Vagina (tissue), 2 donors: ENCODE measurements at regions not wholly inside any gene's neighbourhood (a gene's known extent, or its start where the extent isn't known, plus 50 kb on each side); places are given as distances from the start of the nearest gene placed in this dataset.

Experiments
- DNase-seq, 2 donors: peaks; one replicate each; pipeline ENCODE4 v3.0.0-alpha.2; 2017; ENCODE audit errors: extremely low spot score in 2 of 2
- H3K27ac ChIP-seq: fragments of 200-600 bp; sonication (generic); one replicate; pipeline ENCODE4 v1.5.1; 2019
- H3K27me3 ChIP-seq: fragments of 200-600 bp; sonication (generic); one replicate; pipeline ENCODE4 v1.5.1; 2019
- H3K36me3 ChIP-seq, 2 donors: fragments of 200-600 bp; sonication (generic); one replicate each; pipeline ENCODE4 v1.5.1; 2017 to 2019
- H3K4me1 ChIP-seq: fragments of 200-600 bp; sonication (generic); one replicate; pipeline ENCODE4 v1.5.1; 2019
- H3K4me3 ChIP-seq, 2 donors: fragments of 200-600 bp; sonication (generic); 1 replicate in 1 of 2; 2 replicates in 1 of 2; pipeline ENCODE4 v1.5.1; 2016 to 2019
- H3K9me3 ChIP-seq: fragments of 200-600 bp; sonication (generic); one replicate; pipeline ENCODE4 v1.5.1; 2019
- POLR2A ChIP-seq, 2 donors: fragments of 450-650 bp; IDR thresholded peaks; one replicate each; pipeline ENCODE4 v1.6.1; 2017; ENCODE audit warnings: antibody characterized with exemption in 2 of 2, mild to moderate bottlenecking in 2 of 2, moderate library complexity in 2 of 2
- POLR2AphosphoS5 ChIP-seq, 2 donors: sonication (generic); formaldehyde crosslinking; IDR thresholded peaks; one replicate each; pipeline ENCODE4 v1.9.0; 2017; ENCODE audit warnings: antibody characterized with exemption in 2 of 2, mild to moderate bottlenecking in 2 of 2, low read depth in 1 of 2; ENCODE audit not compliant: insufficient read depth in 1 of 2
- intact Hi-C: fragments of 100-400 bp; cut with DNase I; formaldehyde crosslinking; loops from one replicate; pipeline ENCODE4 v1.15.1; 2023
- TF ChIP-seq, protein P1 (sequence below), 3 experiments: fragments of 450-650 bp in 2 of 3; fragments of 200-600 bp in 1 of 3; sonication (generic) in 1 of 3; IDR thresholded peaks; one replicate each; pipeline ENCODE4 v1.5.1; 2017 to 2019; ENCODE audit warnings: antibody characterized with exemption in 3 of 3, mild to moderate bottlenecking in 2 of 3, moderate library complexity in 2 of 3

DNA sequence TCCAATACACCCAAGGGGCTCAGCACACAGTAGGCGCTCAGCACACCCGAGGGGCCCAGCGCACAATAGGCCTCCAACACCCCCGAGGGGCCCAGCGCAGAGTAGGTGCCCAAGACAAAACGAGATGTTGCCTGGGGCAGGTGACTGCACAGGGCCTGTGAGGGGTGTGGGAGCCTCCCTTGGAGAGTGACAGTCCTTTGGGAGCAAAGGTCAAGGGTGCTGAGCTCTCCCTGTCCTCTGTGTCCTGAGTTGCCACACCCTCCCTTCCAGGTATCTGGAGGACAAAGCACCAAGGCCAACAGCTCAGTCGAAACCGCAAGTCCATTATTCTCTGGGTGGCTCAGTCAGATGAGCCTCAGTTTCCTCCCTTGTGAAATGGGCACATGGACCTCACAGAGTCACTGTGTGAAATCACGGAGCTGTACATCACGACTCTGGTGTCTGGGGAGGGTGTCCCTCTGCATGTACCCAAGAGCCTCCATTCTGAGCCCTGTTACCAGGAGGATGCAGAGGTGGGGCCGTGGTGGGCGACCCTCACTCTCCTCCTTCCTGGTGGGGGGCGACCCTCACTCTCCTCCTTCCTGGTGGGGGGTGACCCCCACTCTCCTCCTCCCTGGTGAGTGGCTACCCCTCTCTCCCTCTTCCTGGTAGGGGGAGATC lies 81.3 kb downstream of the FOXL3 start:
- Histone ChIP-seq H3K4me3 (no peak overlapping the region), H3K27me3 (no peaks in the 10 kb centered on the region), H3K27ac (no peak overlapping the region), H3K9me3 (no peaks in the 10 kb centered on the region), H3K4me1 (peaks cover 14% of the 10 kb centered on the region), H3K36me3 (no peaks in the 10 kb centered on the region)
- intact Hi-C loops: no loop called here
- DNase-seq: no peak
- TF ChIP-seq POLR2A (IDR thresholded peaks at IDR 0.05): no peak
- TF ChIP-seq, protein P1, sequence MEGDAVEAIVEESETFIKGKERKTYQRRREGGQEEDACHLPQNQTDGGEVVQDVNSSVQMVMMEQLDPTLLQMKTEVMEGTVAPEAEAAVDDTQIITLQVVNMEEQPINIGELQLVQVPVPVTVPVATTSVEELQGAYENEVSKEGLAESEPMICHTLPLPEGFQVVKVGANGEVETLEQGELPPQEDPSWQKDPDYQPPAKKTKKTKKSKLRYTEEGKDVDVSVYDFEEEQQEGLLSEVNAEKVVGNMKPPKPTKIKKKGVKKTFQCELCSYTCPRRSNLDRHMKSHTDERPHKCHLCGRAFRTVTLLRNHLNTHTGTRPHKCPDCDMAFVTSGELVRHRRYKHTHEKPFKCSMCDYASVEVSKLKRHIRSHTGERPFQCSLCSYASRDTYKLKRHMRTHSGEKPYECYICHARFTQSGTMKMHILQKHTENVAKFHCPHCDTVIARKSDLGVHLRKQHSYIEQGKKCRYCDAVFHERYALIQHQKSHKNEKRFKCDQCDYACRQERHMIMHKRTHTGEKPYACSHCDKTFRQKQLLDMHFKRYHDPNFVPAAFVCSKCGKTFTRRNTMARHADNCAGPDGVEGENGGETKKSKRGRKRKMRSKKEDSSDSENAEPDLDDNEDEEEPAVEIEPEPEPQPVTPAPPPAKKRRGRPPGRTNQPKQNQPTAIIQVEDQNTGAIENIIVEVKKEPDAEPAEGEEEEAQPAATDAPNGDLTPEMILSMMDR (IDR thresholded peaks at IDR 0.05): no peak

DNA sequence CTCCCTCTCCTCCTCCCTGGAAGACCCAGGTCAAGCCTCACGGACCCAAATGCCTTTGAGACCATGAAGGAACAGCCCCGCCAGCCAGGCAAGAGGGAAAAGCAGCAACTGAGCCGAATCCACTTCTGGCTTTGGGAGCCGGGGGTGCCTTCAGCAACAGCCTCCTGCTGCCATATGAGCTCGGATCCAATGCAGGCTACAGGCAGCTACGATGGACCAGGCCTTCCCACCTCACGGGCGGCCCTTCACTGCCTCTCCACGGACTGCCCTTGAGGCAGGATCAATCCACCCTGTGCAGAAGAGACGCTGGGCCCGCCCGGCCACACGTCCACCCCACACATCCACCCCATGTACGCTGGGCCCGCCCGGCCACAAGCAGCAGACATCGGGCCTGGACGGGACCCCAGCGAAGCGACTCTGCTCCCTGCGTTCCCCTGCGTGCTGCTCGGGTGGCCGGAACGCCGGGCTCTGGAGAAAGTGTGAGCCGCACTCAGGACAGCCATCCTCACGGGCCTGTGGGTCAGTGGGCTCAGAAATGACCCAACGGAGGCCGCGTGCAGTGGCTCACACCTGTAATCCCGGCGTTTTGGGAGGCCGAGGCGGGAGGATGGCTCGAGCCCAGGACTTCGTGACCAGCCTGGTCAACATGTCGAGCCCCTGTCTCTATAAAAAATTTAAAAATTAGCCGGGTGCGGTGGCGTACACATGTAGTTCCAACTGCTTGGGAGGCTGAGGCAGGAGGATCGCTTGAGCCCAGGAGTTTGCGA lies 82.0 kb downstream of the FOXL3 start:
- no peaks in the 10 kb centered on the region for H3K27me3 ChIP-seq
- TF ChIP-seq POLR2A (IDR thresholded peaks at IDR 0.05): no peak
- TF ChIP-seq POLR2AphosphoS5 (IDR thresholded peaks at IDR 0.05; ENCODE audit: insufficient read depth in 1 of 2, low read depth in 1 of 2): no peak
- TF ChIP-seq, protein P1 (IDR thresholded peaks at IDR 0.05): no peak
- intact Hi-C loops: no loop called here
- no peak overlapping the region for H3K4me3 ChIP-seq
- no peak for DNase-seq
- no peaks in the 10 kb centered on the region for H3K9me3 ChIP-seq
- H3K36me3 ChIP-seq: no peaks in the 10 kb centered on the region
- no peak overlapping the region for H3K27ac ChIP-seq
- peaks cover 17% of the 10 kb centered on the region for H3K4me1 ChIP-seq

DNA sequence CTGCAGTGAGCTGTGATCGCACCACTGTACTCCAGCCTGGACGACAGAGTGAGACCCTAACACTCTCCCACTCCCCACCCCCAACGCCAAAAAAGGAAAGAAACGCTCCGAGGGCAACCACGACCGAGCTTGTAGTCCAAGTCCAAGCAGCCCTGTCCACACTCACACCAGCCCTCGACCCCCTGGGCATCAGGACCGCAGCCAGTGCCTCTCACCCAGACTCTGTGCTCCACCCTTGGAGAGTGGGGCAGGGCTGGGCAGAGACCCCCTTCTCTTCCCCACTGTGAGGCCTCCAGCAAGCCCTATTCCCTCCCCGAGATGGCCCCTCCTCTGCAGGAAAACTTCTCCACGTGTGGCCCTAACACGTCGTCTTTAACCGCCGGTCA lies 82.6 kb downstream of the FOXL3 start:
- no peaks in the 10 kb centered on the region for H3K27me3 ChIP-seq
- peaks cover 17% of the 10 kb centered on the region for H3K4me1 ChIP-seq
- intact Hi-C loops: no loop called here
- DNase-seq: no peak
- H3K4me3 ChIP-seq: no peak overlapping the region
- no peaks in the 10 kb centered on the region for H3K36me3 ChIP-seq
- H3K9me3 ChIP-seq: no peaks in the 10 kb centered on the region
- no peak overlapping the region for H3K27ac ChIP-seq
- TF ChIP-seq, protein P1 (IDR thresholded peaks at IDR 0.05): no peak
- no peak for TF ChIP-seq POLR2A (IDR thresholded peaks at IDR 0.05)

DNA sequence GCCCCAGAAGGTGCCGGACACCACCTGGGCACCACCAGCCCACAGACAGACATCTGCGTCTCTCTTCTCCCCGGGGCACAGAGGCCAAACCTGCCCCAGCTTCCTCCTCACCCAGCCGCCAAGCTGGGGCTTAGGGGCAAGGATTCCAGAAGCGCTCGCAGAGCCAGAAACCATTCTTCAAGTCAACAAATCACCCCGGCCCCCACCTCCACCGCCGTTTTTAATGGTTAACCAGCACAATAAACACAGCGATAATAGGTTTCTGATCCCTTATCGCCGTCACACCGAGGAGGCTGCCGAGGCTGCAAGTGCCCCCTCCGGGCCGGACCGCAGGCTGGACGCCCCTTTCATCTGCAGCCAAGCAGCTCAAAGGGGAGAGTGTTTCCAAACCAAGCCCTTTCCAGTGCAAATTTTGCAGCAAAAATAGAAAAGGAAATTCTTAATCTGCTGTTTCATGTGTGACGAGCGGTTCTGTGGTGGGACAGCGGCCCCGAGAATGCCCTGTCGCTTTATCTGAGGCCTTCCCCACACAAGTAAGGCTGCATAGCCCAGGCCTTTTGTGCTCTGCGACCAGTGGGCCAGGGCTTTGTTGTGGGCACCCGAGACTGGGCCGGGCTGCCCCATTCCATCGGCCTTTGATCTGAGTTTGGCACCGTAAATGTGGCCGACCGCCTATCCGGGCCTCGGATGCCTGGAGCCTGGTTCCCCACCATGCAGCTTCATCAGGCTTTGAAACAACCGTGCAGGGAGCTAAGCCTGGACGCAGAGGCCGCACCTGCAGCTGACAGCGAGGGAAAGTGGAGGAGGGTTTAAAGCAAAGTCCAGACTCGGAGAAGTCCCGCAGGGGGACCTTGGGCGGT lies 83.2 kb downstream of the FOXL3 start:
- Histone ChIP-seq H3K4me3 (no peak overlapping the region), H3K36me3 (no peaks in the 10 kb centered on the region), H3K27ac (no peak overlapping the region), H3K4me1 (peaks cover 17% of the 10 kb centered on the region), H3K27me3 (no peaks in the 10 kb centered on the region), H3K9me3 (no peaks in the 10 kb centered on the region)
- no peak for DNase-seq
- intact Hi-C loops: no loop called here
- TF ChIP-seq POLR2AphosphoS5 (IDR thresholded peaks at IDR 0.05; ENCODE audit: insufficient read depth in 1 of 2, low read depth in 1 of 2) (no peak), POLR2A (IDR thresholded peaks at IDR 0.05) (no peak)
- TF ChIP-seq, protein P1 (IDR thresholded peaks at IDR 0.05): no peak
